GM12873 (cell line): ENCODE measurements at regions not wholly inside any gene's neighbourhood (a gene's known extent, or its start where the extent isn't known, plus 50 kb on each side); places are given as distances from the start of the nearest gene placed in this dataset.

Experiments
- CTCF ChIP-seq: IDR thresholded peaks from 2 replicates; pipeline ENCODE4 v1.5.1; 2012; ENCODE audit warnings: low read depth, mild to moderate bottlenecking, moderate library complexity, low read length, control low read depth; ENCODE audit not compliant: insufficient read depth; ENCODE audit errors: missing control alignments

- TF ChIP-seq CTCF, result no peak
Observed at GRCh38 chr10:43751646-43752045, 103.0 kb upstream of the ZNF32 start.

GRCh38 chr10:43749940-43750552, 101.4 kb upstream of the ZNF32 start:
- no peak for TF ChIP-seq CTCF

- no peak for TF ChIP-seq CTCF
Observed at GRCh38 chr10:43749145-43749576, 100.5 kb upstream of the ZNF32 start.

GRCh38 chr10:43748560-43748959, 99.9 kb upstream of the ZNF32 start:
- no peak for TF ChIP-seq CTCF

- no peak for TF ChIP-seq CTCF
Observed at GRCh38 chr10:43746906-43747305, 98.2 kb upstream of the ZNF32 start.

GRCh38 chr10:43739161-43739560, 90.5 kb upstream of the ZNF32 start:
- TF ChIP-seq CTCF, result no peak

GRCh38 chr10:43737003-43737402, 88.3 kb upstream of the ZNF32 start:
- no peak for TF ChIP-seq CTCF
